GM13976 (cell line): ENCODE measurements at regions not wholly inside any gene's neighbourhood (a gene's known extent, or its start where the extent isn't known, plus 50 kb on each side); places are given as distances from the start of the nearest gene placed in this dataset.

ENCODE experiments used
- DNase-seq: peaks from one replicate; pipeline ENCODE4 v3.0.0; 2012; ENCODE audit warnings: low spot score
- in situ Hi-C: fragments of 300-500 bp; cut with MboI; formaldehyde crosslinking; loops from one replicate; pipeline ENCODE4 v1.12.0; 2022; ENCODE audit warnings: low sequenced_read_pairs, mixed read lengths, inconsistent platforms; ENCODE audit not compliant: unreplicated experiment
- TF ChIP-seq, protein P1 (sequence below): IDR thresholded peaks from 2 replicates; pipeline ENCODE4 v1.5.1; 2012; ENCODE audit warnings: borderline replicate concordance, mild to moderate bottlenecking; ENCODE audit not compliant: insufficient read depth; ENCODE audit errors: extremely low read depth, missing control alignments, control extremely low read depth

GRCh38 chr13:68199271-68199670 lies 969.1 kb upstream of the PCDH9 start:
- DNase-seq, result no peak
- in situ Hi-C loops, result no loop called here
- TF ChIP-seq, protein P1, sequence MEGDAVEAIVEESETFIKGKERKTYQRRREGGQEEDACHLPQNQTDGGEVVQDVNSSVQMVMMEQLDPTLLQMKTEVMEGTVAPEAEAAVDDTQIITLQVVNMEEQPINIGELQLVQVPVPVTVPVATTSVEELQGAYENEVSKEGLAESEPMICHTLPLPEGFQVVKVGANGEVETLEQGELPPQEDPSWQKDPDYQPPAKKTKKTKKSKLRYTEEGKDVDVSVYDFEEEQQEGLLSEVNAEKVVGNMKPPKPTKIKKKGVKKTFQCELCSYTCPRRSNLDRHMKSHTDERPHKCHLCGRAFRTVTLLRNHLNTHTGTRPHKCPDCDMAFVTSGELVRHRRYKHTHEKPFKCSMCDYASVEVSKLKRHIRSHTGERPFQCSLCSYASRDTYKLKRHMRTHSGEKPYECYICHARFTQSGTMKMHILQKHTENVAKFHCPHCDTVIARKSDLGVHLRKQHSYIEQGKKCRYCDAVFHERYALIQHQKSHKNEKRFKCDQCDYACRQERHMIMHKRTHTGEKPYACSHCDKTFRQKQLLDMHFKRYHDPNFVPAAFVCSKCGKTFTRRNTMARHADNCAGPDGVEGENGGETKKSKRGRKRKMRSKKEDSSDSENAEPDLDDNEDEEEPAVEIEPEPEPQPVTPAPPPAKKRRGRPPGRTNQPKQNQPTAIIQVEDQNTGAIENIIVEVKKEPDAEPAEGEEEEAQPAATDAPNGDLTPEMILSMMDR, result no peak

- TF ChIP-seq, protein P1, result no peak
- no peak for DNase-seq
Measured at GRCh38 chr13:68190818-68191217, 960.7 kb upstream of the PCDH9 start.

DNA sequence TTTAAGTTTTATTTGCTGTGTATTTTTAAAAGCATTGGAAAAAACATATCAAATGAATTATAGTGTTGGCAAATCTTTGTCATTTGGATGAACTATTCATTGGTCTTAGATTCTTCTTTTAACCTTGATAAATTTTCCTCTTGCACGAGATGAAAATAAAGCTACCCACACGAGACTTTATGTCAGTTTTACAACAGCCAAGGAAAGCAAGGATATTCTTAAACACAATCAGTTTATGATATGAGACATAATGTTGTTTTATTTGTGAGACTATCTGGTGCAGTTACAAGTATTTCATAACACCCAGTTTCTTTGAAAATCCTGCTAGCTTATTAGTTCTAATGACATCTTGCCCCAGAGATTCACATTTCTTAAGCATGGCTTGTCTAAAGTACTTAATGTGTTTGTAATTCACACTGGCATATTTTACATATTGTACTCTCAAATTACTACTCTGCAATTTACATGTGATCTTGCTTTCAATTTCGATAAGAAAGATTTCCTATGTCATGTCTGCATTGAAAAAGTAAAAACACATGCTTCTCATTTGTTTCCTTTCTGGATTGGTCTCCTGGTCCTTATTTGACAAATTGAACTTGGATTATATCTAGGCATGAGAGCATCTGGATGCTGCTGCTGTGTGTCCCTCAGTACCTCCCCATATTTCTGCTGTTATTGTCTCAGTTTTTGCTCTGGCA lies 955.5 kb upstream of the PCDH9 start:
- DNase-seq, result no peak
- in situ Hi-C loops, result no loop called here
- TF ChIP-seq, protein P1, result no peak

More at GRCh38 chr13:68190818-68191217, 960.7 kb upstream of the PCDH9 start:
- in situ Hi-C loops, result no loop called here

- DNase-seq, result no peak
- in situ Hi-C loops, result no loop called here
- TF ChIP-seq, protein P1, result no peak
Measured at GRCh38 chr13:68176475-68176874, 946.3 kb upstream of the PCDH9 start.

DNA sequence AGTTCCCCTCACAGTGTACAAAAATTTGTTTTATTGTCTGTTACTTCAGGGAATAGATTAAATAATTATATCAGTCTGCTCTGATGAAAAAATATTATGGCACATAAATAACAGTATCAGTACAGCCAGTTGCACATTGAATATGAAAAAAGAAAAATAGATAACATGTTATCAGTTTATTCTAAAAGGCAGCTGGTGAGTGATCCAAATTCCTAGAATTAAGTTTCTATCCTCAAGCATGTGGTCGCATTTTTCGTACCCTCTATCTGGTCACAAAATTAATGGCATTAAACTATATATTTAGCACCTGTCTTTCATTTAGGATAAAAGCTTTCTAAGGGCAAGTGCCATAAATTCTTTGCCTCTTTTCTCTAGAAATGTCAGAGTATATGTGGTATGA lies 944.8 kb upstream of the PCDH9 start:
- in situ Hi-C loops, result no loop called here

GRCh38 chr13:68173111-68173510 lies 943.0 kb upstream of the PCDH9 start:
- no peak for DNase-seq
- in situ Hi-C loops, result no loop called here
- TF ChIP-seq, protein P1, result no peak

More for the DNA sequence above, 944.8 kb upstream of the PCDH9 start:
- no peak for DNase-seq
- TF ChIP-seq, protein P1, result no peak
